Mesenchymal stem cell (in vitro differentiated cells and primary cell): ENCODE measurements at regions not wholly inside any gene's neighbourhood (a gene's known extent, or its start where the extent isn't known, plus 50 kb on each side); places are given as distances from the start of the nearest gene placed in this dataset.

ENCODE experiments used
- DNase-seq: peaks from one replicate; pipeline ENCODE4 v3.0.0-alpha.2; 2013
- H2AFZ ChIP-seq: one replicate; pipeline ENCODE4 v1.6.1; 2013; ENCODE audit warnings: low read depth, mild to moderate bottlenecking, control low read depth, inconsistent platforms, low read length, moderate library complexity
- H2AK5ac ChIP-seq: 2 replicates; pipeline ENCODE4 v1.6.1; 2013; ENCODE audit warnings: low read length, moderate library complexity, mild to moderate bottlenecking, inconsistent platforms; ENCODE audit not compliant: severe bottlenecking
- H2BK120ac ChIP-seq: one replicate; pipeline ENCODE4 v1.6.1; 2013; ENCODE audit warnings: low read depth, mild to moderate bottlenecking, inconsistent platforms, low read length, moderate library complexity
- H2BK12ac ChIP-seq, 2 experiments: one replicate each; pipeline ENCODE4 v1.6.1; 2013; ENCODE audit warnings: inconsistent platforms in 2 of 2, low read length in 2 of 2, mild to moderate bottlenecking in 2 of 2, moderate library complexity in 2 of 2, control low read depth in 1 of 2
- H2BK15ac ChIP-seq: one replicate; pipeline ENCODE4 v1.6.1; 2013; ENCODE audit warnings: mild to moderate bottlenecking, low read depth, inconsistent platforms; ENCODE audit not compliant: poor library complexity, severe bottlenecking
- H2BK5ac ChIP-seq: 2 replicates; pipeline ENCODE4 v1.6.1; 2013; ENCODE audit warnings: low read depth, mild to moderate bottlenecking, low read length, control low read depth, inconsistent platforms; ENCODE audit not compliant: poor library complexity, severe bottlenecking
- H3K14ac ChIP-seq, 2 experiments: one replicate each; pipeline ENCODE4 v1.6.1; 2013; ENCODE audit warnings: inconsistent platforms in 2 of 2, low read length in 2 of 2, control low read depth in 1 of 2, mild to moderate bottlenecking in 1 of 2, moderate library complexity in 1 of 2
- H3K18ac ChIP-seq, 2 experiments: one replicate each; pipeline ENCODE4 v1.6.1; 2013; ENCODE audit warnings: inconsistent platforms in 2 of 2, low read length in 2 of 2, control low read depth in 1 of 2, low read depth in 1 of 2, mild to moderate bottlenecking in 1 of 2
- H3K23ac ChIP-seq, 2 experiments: one replicate each; pipeline ENCODE4 v1.6.1; 2013; ENCODE audit warnings: inconsistent platforms in 2 of 2, low read length in 2 of 2, mild to moderate bottlenecking in 2 of 2, moderate library complexity in 2 of 2, control low read depth in 1 of 2
- H3K27ac ChIP-seq: 2 replicates; pipeline ENCODE4 v1.5.1; 2013; ENCODE audit warnings: mild to moderate bottlenecking, moderate library complexity, low read length, control low read depth, inconsistent platforms; ENCODE audit not compliant: poor library complexity, severe bottlenecking
- H3K27me3 ChIP-seq, 2 experiments: 2 replicates each; pipeline versions ENCODE4 v1.6.1 to v1.7.0; 2013; ENCODE audit warnings: low read length in 2 of 2, mild to moderate bottlenecking in 2 of 2, moderate library complexity in 2 of 2, control low read depth in 1 of 2, inconsistent platforms in 1 of 2; ENCODE audit not compliant: control insufficient read depth in 1 of 2, insufficient read depth in 1 of 2
- H3K36me3 ChIP-seq, 2 experiments: 2 replicates each; pipeline versions ENCODE4 v1.6.1 to v1.7.0; 2013; ENCODE audit warnings: low read length in 2 of 2, control low read depth in 1 of 2, inconsistent platforms in 1 of 2, low read depth in 1 of 2, mild to moderate bottlenecking in 1 of 2; ENCODE audit not compliant: insufficient read depth in 2 of 2, control insufficient read depth in 1 of 2
- H3K4ac ChIP-seq, 2 experiments: one replicate each; pipeline ENCODE4 v1.6.1; 2013; ENCODE audit warnings: inconsistent platforms in 2 of 2, low read length in 2 of 2, mild to moderate bottlenecking in 2 of 2, moderate library complexity in 2 of 2, control low read depth in 1 of 2, low read depth in 1 of 2
- H3K4me1 ChIP-seq: 2 replicates; pipeline ENCODE4 v1.6.1; 2013; ENCODE audit warnings: low read depth, low read length, control low read depth; ENCODE audit not compliant: control insufficient read depth, insufficient read depth
- H3K4me2 ChIP-seq: 2 replicates; pipeline ENCODE4 v1.6.1; 2013; ENCODE audit warnings: low read length, mild to moderate bottlenecking, inconsistent platforms; ENCODE audit not compliant: poor library complexity, severe bottlenecking
- H3K4me3 ChIP-seq, 2 experiments: 2 replicates each; pipeline versions ENCODE4 v1.5.1 to v1.7.0; 2013; ENCODE audit warnings: low read length in 2 of 2, mild to moderate bottlenecking in 2 of 2, control low read depth in 1 of 2, low read depth in 1 of 2; ENCODE audit not compliant: insufficient read depth in 1 of 2
- H3K79me1 ChIP-seq: replicated peaks from 2 replicates; pipeline ENCODE4 v1.6.1; 2013; ENCODE audit warnings: mild to moderate bottlenecking, control low read depth, low read length, inconsistent platforms; ENCODE audit not compliant: poor library complexity, severe bottlenecking
- H3K9ac ChIP-seq: 2 replicates; pipeline ENCODE4 v1.7.0; 2013; ENCODE audit warnings: mild to moderate bottlenecking, low read length, moderate library complexity
- H3K9me3 ChIP-seq: 2 replicates; pipeline ENCODE4 v1.7.0; 2013; ENCODE audit warnings: mild to moderate bottlenecking, low read length; ENCODE audit not compliant: control insufficient read depth
- H4K8ac ChIP-seq: one replicate; pipeline ENCODE4 v1.6.1; 2013; ENCODE audit warnings: inconsistent platforms, mild to moderate bottlenecking, low read length, moderate library complexity
- H4K91ac ChIP-seq: one replicate; pipeline ENCODE4 v1.6.1; 2013; ENCODE audit warnings: mild to moderate bottlenecking, low read length, inconsistent platforms
- WGBS: methylation state at CpG from one replicate; pipeline ENCODE4 v1.1.7; 2013; ENCODE audit warnings: mixed read lengths; 5-methylcytosine and 5-hydroxymethylcytosine counted together

DNA sequence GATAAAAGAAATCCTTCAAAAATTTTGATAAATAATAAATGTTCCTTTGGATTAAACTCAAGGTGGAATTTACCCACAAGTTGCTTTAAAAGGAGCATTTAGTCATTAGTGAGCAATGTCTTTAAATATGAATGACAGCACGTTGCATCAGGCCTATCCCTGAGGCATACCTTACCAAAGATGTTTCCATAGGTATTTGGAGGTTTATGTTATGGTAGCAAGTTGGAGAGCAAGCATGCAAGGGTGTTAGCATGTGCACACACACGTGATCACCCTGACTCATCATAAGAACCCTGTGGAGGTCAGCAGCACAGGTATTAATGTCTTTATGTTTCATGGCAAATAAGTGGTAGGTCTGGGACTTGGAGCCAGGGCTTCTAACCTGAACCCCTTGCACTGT lies 159.9 kb downstream of the ACTR3 start:
- no peak overlapping the region for H2BK5ac ChIP-seq
- H3K4ac ChIP-seq = no peak overlapping the region
- H3K36me3 ChIP-seq = no peaks in the 10 kb centered on the region
- H3K4me2 ChIP-seq = no peak overlapping the region
- no peak overlapping the region for H3K4me3 ChIP-seq
- H4K91ac ChIP-seq = no peak overlapping the region
- H2AFZ ChIP-seq = no peak overlapping the region
- WGBS = 64% methylated on average over 2 of the region's 2 CpGs
- no peak overlapping the region for H2BK15ac ChIP-seq
- H4K8ac ChIP-seq = no peak overlapping the region
- peaks cover 3 to 4% of the 10 kb centered on the region in 2 experiments for H3K27me3 ChIP-seq
- H2BK120ac ChIP-seq = no peak overlapping the region
- no peak overlapping the region for H3K27ac ChIP-seq
- H3K4me1 ChIP-seq = no peaks in the 10 kb centered on the region
- H3K9ac ChIP-seq = no peak overlapping the region
- H3K23ac ChIP-seq = no peak overlapping the region
- no peaks in the 10 kb centered on the region for H3K9me3 ChIP-seq
- no peak overlapping the region for H3K18ac ChIP-seq
- H2BK12ac ChIP-seq = no peak overlapping the region
- H3K79me1 ChIP-seq = no peaks in the 10 kb centered on the region
- no peak overlapping the region for H3K14ac ChIP-seq
- no peak for DNase-seq
- H2AK5ac ChIP-seq = no peak overlapping the region

DNA sequence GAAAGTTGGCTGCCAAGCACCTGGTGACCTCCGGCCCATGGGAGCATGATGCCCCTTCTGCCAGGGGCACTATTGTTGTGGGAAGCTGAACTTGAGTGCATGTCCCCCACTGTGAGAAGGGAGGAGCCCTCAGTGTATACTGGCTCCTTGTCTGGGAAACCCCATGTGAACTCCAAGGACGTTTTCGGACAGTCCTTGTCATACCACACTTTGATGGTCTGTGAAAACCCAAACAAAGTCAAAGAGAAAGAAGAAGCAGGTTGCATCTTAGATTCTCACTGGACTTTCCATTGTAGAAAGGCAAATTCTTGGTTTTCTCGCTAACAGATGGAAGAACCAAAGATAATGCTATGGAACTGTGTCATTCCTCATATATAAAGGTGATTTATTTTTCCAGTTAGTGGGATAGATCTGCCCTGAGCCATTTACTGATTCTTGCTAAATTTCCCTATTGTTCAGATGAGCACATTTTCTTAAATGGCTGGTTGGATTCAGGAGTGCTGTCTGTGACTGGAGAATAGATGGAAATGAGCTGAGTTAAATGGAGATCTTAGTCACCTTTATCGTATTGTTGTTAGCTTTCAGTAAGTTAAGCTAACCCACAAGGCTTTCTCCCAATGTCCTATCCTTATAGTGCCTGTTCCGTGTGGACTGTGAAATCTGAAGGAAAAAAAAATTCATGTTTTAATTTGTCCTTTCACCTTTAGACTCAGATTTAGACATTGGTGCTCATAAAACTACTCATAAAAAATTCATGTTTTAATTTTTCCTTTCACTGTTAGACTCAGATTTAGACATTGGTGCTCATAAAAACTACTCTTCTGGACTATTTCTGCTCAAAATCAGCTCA lies 166.6 kb downstream of the ACTR3 start:
- H3K36me3 ChIP-seq = no peaks in the 10 kb centered on the region
- no peak overlapping the region for H3K4me3 ChIP-seq
- no peak overlapping the region for H2AFZ ChIP-seq
- H3K9me3 ChIP-seq = no peaks in the 10 kb centered on the region
- H4K8ac ChIP-seq = no peak overlapping the region
- H4K91ac ChIP-seq = no peak overlapping the region
- no peak overlapping the region for H3K4me2 ChIP-seq
- H3K23ac ChIP-seq = no peak overlapping the region
- WGBS = 73% methylated on average over 4 of the region's 6 CpGs
- no peak overlapping the region for H3K4ac ChIP-seq
- no peak overlapping the region for H3K9ac ChIP-seq
- no peak overlapping the region for H3K27ac ChIP-seq
- H2BK5ac ChIP-seq = no peak overlapping the region
- no peak overlapping the region for H2BK15ac ChIP-seq
- peaks cover 7% of the 10 kb centered on the region in 2 experiments for H3K27me3 ChIP-seq
- no peak overlapping the region for H3K18ac ChIP-seq
- no peak overlapping the region for H2AK5ac ChIP-seq
- H2BK120ac ChIP-seq = no peak overlapping the region
- no peaks in the 10 kb centered on the region for H3K4me1 ChIP-seq
- H3K14ac ChIP-seq = no peak overlapping the region
- H3K79me1 ChIP-seq = no peaks in the 10 kb centered on the region
- H2BK12ac ChIP-seq = no peak overlapping the region
- no peak for DNase-seq

DNA sequence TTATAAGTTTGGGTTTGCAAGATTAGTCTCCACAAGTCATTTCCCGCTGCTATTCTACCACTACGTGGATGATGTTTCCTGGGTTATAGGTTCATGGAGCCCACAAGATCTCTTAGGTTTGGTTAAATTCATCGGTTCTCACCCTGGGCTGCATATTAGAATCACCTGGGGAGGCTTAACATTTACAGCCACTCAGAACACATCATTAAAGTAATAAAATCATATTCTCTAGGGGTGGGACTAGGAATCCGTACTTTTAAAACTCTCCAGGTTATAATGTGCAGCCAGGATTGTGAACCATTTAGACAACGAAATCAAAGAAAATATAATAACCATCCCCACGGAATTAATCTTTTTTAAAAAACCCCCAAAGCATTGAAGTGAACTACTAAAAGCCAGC lies 167.7 kb downstream of the ACTR3 start:
- Histone ChIP-seq H3K14ac (no peak overlapping the region), H2BK120ac (no peak overlapping the region), H3K27me3 (peaks cover 7% of the 10 kb centered on the region in 2 experiments), H3K4me3 (no peak overlapping the region), H3K4me2 (no peak overlapping the region), H2AFZ (no peak overlapping the region), H3K9ac (no peak overlapping the region), H4K8ac (no peak overlapping the region), H3K4me1 (no peaks in the 10 kb centered on the region), H4K91ac (no peak overlapping the region), H3K23ac (no peak overlapping the region), H3K27ac (no peak overlapping the region), H2BK15ac (no peak overlapping the region), H3K36me3 (no peaks in the 10 kb centered on the region), H2AK5ac (no peak overlapping the region), H2BK5ac (no peak overlapping the region), H3K9me3 (no peaks in the 10 kb centered on the region), H2BK12ac (no peak overlapping the region), H3K4ac (no peak overlapping the region), H3K18ac (no peak overlapping the region), H3K79me1 (no peaks in the 10 kb centered on the region)
- 78% methylated on average over 4 of the region's 6 CpGs for WGBS
- no peak for DNase-seq

DNA sequence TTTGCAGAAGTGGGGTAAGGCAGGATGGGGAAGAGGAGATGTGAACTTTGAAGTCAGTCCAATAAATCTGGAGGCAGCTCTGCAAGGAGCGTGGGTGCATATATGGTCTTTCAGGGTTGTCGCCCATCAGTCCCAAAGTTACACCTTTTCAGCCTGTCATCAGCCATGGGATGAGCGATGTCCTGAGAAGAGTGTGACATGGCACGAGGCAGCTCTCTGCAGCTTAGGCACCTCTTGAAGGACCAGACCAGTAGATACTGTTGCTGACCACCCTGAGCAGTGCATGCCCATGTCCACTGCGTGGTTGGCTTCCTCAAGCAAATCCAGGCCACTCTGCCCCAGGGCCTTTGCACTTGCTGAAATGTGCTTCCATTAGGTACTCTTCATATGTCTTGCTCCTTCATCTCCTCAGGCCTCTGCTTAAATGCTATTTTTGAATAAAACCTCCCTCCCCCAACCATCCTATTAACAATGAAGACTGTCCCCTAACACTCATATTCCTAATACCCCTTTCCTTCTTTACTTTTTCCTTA lies 171.7 kb downstream of the ACTR3 start:
- no peak overlapping the region for H2BK12ac ChIP-seq
- no peak overlapping the region for H3K9ac ChIP-seq
- H2AFZ ChIP-seq = no peak overlapping the region
- WGBS = 73% methylated on average over 5 of the region's 5 CpGs
- H4K91ac ChIP-seq = no peak overlapping the region
- H3K27ac ChIP-seq = no peak overlapping the region
- H2BK15ac ChIP-seq = no peak overlapping the region
- H2BK5ac ChIP-seq = no peak overlapping the region
- no peak overlapping the region for H3K4me2 ChIP-seq
- no peak overlapping the region for H3K4me3 ChIP-seq
- H3K14ac ChIP-seq = no peak overlapping the region
- H2BK120ac ChIP-seq = no peak overlapping the region
- no peaks in the 10 kb centered on the region for H3K27me3 ChIP-seq
- no peaks in the 10 kb centered on the region for H3K36me3 ChIP-seq
- H3K79me1 ChIP-seq = no peaks in the 10 kb centered on the region
- no peak overlapping the region for H3K23ac ChIP-seq
- no peak for DNase-seq
- H2AK5ac ChIP-seq = no peak overlapping the region
- no peaks in the 10 kb centered on the region for H3K4me1 ChIP-seq
- no peak overlapping the region for H4K8ac ChIP-seq
- H3K4ac ChIP-seq = no peak overlapping the region
- H3K18ac ChIP-seq = no peak overlapping the region
- H3K9me3 ChIP-seq = no peaks in the 10 kb centered on the region
